ENCODE measurements at regions not wholly inside any gene's neighbourhood (a gene's known extent, or its start where the extent isn't known, plus 50 kb on each side); places are given as distances from the start of the nearest gene placed in this dataset.

GRCh38 chr12:19718401-19718800 lies 279.1 kb downstream of the AEBP2 start:
- Histone ChIP-seq H3K27ac (no peak overlapping the region), H3K9me3 (no peaks in the 10 kb centered on the region), H3K4me1 (no peaks in the 10 kb centered on the region), H3K4me3 (no peak overlapping the region), H3K36me3 (no peaks in the 10 kb centered on the region), H3K27me3 (no peaks in the 10 kb centered on the region)
- 82 to 84% methylated on average over 2 of the region's 2 CpGs for WGBS, 2 donors
- DNase-seq = no peak
- intact Hi-C loops (cut with DNase I) = no loop called here
- TF ChIP-seq, protein P1, sequence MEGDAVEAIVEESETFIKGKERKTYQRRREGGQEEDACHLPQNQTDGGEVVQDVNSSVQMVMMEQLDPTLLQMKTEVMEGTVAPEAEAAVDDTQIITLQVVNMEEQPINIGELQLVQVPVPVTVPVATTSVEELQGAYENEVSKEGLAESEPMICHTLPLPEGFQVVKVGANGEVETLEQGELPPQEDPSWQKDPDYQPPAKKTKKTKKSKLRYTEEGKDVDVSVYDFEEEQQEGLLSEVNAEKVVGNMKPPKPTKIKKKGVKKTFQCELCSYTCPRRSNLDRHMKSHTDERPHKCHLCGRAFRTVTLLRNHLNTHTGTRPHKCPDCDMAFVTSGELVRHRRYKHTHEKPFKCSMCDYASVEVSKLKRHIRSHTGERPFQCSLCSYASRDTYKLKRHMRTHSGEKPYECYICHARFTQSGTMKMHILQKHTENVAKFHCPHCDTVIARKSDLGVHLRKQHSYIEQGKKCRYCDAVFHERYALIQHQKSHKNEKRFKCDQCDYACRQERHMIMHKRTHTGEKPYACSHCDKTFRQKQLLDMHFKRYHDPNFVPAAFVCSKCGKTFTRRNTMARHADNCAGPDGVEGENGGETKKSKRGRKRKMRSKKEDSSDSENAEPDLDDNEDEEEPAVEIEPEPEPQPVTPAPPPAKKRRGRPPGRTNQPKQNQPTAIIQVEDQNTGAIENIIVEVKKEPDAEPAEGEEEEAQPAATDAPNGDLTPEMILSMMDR (IDR thresholded peaks at IDR 0.05) = no peak
- TF ChIP-seq POLR2AphosphoS5 (IDR thresholded peaks at IDR 0.05) (no peak), POLR2A (IDR thresholded peaks at IDR 0.05) (no peak), EP300 (IDR thresholded peaks at IDR 0.05) (no peak)

DNA sequence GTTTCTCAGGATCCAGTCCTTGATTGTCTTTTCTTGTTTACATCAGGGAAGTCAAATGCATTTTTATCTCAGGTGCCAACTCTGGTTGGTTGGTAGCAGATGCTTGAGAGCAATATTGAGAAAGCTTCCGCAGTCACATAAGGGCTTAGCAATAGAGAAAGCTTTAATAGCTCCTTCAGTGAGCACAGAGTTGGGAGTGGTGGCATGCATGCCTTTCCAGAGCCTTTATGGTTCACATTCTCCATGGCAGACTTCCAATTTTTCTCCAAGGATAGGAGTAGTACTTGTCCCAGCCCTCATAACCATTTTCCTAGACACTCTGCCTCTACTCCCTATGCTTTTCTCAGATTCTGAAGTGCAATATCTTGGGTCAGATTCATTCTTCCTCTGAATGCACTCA lies 280.4 kb downstream of the AEBP2 start:
- 97% methylated on average over 1 of the region's 1 CpG for WGBS, 2 donors
- H3K27ac ChIP-seq = no peak overlapping the region
- H3K4me1 ChIP-seq = no peaks in the 10 kb centered on the region
- DNase-seq = no peak
- H3K4me3 ChIP-seq = no peak overlapping the region
- intact Hi-C loops (cut with DNase I) = no loop called here
- H3K36me3 ChIP-seq = no peaks in the 10 kb centered on the region
- H3K9me3 ChIP-seq = no peaks in the 10 kb centered on the region
- no peak for TF ChIP-seq POLR2A (IDR thresholded peaks at IDR 0.05)
- no peak for TF ChIP-seq EP300 (IDR thresholded peaks at IDR 0.05)
- TF ChIP-seq, protein P1 (IDR thresholded peaks at IDR 0.05) = no peak
- no peak for TF ChIP-seq POLR2AphosphoS5 (IDR thresholded peaks at IDR 0.05)
- H3K27me3 ChIP-seq = no peaks in the 10 kb centered on the region

DNA sequence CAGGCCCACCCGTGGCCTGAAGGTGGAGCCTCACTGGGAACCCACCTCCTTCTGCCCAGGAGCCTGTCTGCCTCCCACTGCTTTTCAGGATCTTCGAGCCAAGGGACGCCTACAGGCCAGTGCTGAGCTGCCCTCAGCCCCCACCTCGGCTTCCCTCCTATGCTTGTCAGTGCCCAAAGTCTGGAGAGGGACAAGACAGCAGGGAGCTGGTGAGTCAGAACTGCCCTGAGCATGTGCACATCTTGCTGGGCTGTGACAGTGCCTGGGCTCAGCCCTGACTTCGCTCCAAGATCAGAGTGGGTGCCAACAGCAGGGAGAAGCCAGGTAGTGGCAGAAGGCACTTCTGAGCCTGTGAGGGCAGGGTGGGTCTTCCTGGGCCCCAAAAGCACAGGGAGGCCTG lies 286.8 kb downstream of the AEBP2 start:
- WGBS, 2 donors = 93 to 94% methylated on average over 5 of the region's 5 CpGs
- no peak for TF ChIP-seq EP300 (IDR thresholded peaks at IDR 0.05)
- TF ChIP-seq, protein P1 (IDR thresholded peaks at IDR 0.05) = no peak
- no peak for TF ChIP-seq POLR2AphosphoS5 (IDR thresholded peaks at IDR 0.05)
- no peak for TF ChIP-seq POLR2A (IDR thresholded peaks at IDR 0.05)
- Histone ChIP-seq H3K27me3 (no peaks in the 10 kb centered on the region), H3K9me3 (no peaks in the 10 kb centered on the region), H3K36me3 (no peaks in the 10 kb centered on the region), H3K27ac (no peak overlapping the region), H3K4me1 (no peaks in the 10 kb centered on the region), H3K4me3 (no peak overlapping the region)
- intact Hi-C loops (cut with DNase I) = no loop called here
- no peak for DNase-seq

GRCh38 chr12:19726592-19726991 lies 287.3 kb downstream of the AEBP2 start:
- TF ChIP-seq POLR2AphosphoS5 (IDR thresholded peaks at IDR 0.05) (no peak), EP300 (IDR thresholded peaks at IDR 0.05) (no peak), POLR2A (IDR thresholded peaks at IDR 0.05) (no peak)
- TF ChIP-seq, protein P1 (IDR thresholded peaks at IDR 0.05) = no peak
- H3K27ac ChIP-seq = no peak overlapping the region
- no peaks in the 10 kb centered on the region for H3K4me1 ChIP-seq
- DNase-seq = no peak
- H3K4me3 ChIP-seq = no peak overlapping the region
- H3K36me3 ChIP-seq = no peaks in the 10 kb centered on the region
- intact Hi-C loops (cut with DNase I) = no loop called here
- H3K27me3 ChIP-seq = no peaks in the 10 kb centered on the region
- H3K9me3 ChIP-seq = no peaks in the 10 kb centered on the region
- WGBS, 2 donors = 91 to 93% methylated on average over 6 of the region's 6 CpGs

DNA sequence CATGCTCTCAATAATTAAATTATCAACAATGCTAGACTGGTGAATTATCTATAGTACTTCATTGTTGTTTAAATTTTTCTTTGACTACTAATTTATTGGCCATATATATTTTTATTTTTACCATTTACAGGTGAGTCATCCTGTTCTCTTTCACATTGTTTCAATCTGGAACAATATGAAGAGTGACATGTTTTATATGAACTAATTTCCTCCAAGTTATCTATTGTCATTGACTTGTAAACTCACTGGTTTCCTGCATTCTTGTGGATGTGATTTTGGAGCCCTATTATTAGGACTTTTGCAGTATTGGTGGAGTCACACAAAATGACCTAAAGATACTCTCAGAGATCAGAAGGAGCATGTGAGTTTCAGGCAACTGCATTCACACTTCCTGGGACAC lies 297.7 kb downstream of the AEBP2 start:
- intact Hi-C loops (cut with DNase I) = no loop called here

More for the DNA sequence above, 297.7 kb downstream of the AEBP2 start:
- Histone ChIP-seq H3K9me3 (no peaks in the 10 kb centered on the region), H3K4me3 (no peak overlapping the region), H3K4me1 (peaks cover 0 to 23% (median 21%) of the 10 kb centered on the region in 4 donors), H3K36me3 (no peaks in the 10 kb centered on the region), H3K27ac (no peak overlapping the region), H3K27me3 (no peaks in the 10 kb centered on the region)
- no peak for DNase-seq
- TF ChIP-seq POLR2A (IDR thresholded peaks at IDR 0.05) (no peak), POLR2AphosphoS5 (IDR thresholded peaks at IDR 0.05) (no peak), EP300 (IDR thresholded peaks at IDR 0.05) (no peak)
- TF ChIP-seq, protein P1 (IDR thresholded peaks at IDR 0.05) = no peak

Measured in sigmoid colon (tissue), 6 donors.